ENCODE measurements at regions not wholly inside any gene's neighbourhood (a gene's known extent, or its start where the extent isn't known, plus 50 kb on each side); places are given as distances from the start of the nearest gene placed in this dataset.

- H3K4me3 ChIP-seq, result peak overlapping the region in 2 of 4 donors; percentile 13 to 29
- peaks cover 0 to 4% (median 0%) of the 10 kb centered on the region in 4 donors for H3K4me1 ChIP-seq
- no peaks in the 10 kb centered on the region for H3K36me3 ChIP-seq
- no peaks in the 10 kb centered on the region for H3K27me3 ChIP-seq
- no peak for TF ChIP-seq POLR2A (IDR thresholded peaks at IDR 0.05)
- no peak for TF ChIP-seq CTCF (IDR thresholded peaks at IDR 0.05)
- no peak overlapping the region for H3K27ac ChIP-seq
- no peaks in the 10 kb centered on the region for H3K9me3 ChIP-seq
- no peak for DNase-seq
Measured at GRCh38 chr10:35765066-35765527, 123.0 kb upstream of the FZD8 start.

- TF ChIP-seq CTCF (IDR thresholded peaks at IDR 0.05), result no peak
- TF ChIP-seq POLR2A (IDR thresholded peaks at IDR 0.05), result no peak
- DNase-seq, result no peak
- H3K36me3 ChIP-seq, result no peaks in the 10 kb centered on the region
- H3K4me1 ChIP-seq, result peaks cover 0 to 4% (median 0%) of the 10 kb centered on the region in 4 donors
- no peak overlapping the region for H3K27ac ChIP-seq
- H3K27me3 ChIP-seq, result no peaks in the 10 kb centered on the region
- no peaks in the 10 kb centered on the region for H3K9me3 ChIP-seq
- no peak overlapping the region for H3K4me3 ChIP-seq
Measured at GRCh38 chr10:35762311-35763030, 120.4 kb upstream of the FZD8 start.

- Histone ChIP-seq H3K4me3 (no peak overlapping the region), H3K4me1 (no peaks in the 10 kb centered on the region), H3K9me3 (no peaks in the 10 kb centered on the region), H3K27ac (no peak overlapping the region), H3K36me3 (no peaks in the 10 kb centered on the region), H3K27me3 (no peaks in the 10 kb centered on the region)
- TF ChIP-seq CTCF (IDR thresholded peaks at IDR 0.05), result no peak
- no peak for DNase-seq
Measured at GRCh38 chr10:35758076-35758475, 116.0 kb upstream of the FZD8 start.

- Histone ChIP-seq H3K27ac (no peak overlapping the region), H3K4me3 (no peak overlapping the region), H3K9me3 (no peaks in the 10 kb centered on the region), H3K36me3 (no peaks in the 10 kb centered on the region), H3K4me1 (no peaks in the 10 kb centered on the region), H3K27me3 (no peaks in the 10 kb centered on the region)
- TF ChIP-seq CTCF (IDR thresholded peaks at IDR 0.05), result no peak
- no peak for TF ChIP-seq POLR2A (IDR thresholded peaks at IDR 0.05)
- DNase-seq, result no peak
Measured at GRCh38 chr10:35754519-35754918, 112.4 kb upstream of the FZD8 start.

- Histone ChIP-seq H3K4me1 (no peaks in the 10 kb centered on the region), H3K4me3 (no peak overlapping the region), H3K9me3 (no peaks in the 10 kb centered on the region), H3K27ac (no peak overlapping the region), H3K36me3 (no peaks in the 10 kb centered on the region), H3K27me3 (no peaks in the 10 kb centered on the region)
- TF ChIP-seq POLR2A (IDR thresholded peaks at IDR 0.05), result no peak
- TF ChIP-seq CTCF (IDR thresholded peaks at IDR 0.05), result no peak
- no peak for DNase-seq
Measured at GRCh38 chr10:35752469-35753461, 110.7 kb upstream of the FZD8 start.

Measured in Peyer's patch (tissue), 4 donors.